COLO668 (cell line): ENCODE measurements at regions not wholly inside any gene's neighbourhood (a gene's known extent, or its start where the extent isn't known, plus 50 kb on each side); places are given as distances from the start of the nearest gene placed in this dataset.

ENCODE experiments used
- DNase-seq: peaks from one replicate; lab custom pipeline; 2025; ENCODE audit not compliant: unreplicated experiment; lab: John Stamatoyannopoulos, UW

GRCh38 chr2:217749008-217749407, 253.8 kb downstream of the TNS1 start:
- DNase-seq, result no peak

- no peak for DNase-seq
Observed at GRCh38 chr2:217746808-217747207, 256.0 kb downstream of the TNS1 start.

GRCh38 chr2:217743966-217744761, 258.6 kb downstream of the TNS1 start:
- no peak for DNase-seq

- DNase-seq, result no peak
Observed at GRCh38 chr2:217743407-217743806, 259.4 kb downstream of the TNS1 start.

GRCh38 chr2:217742841-217743240, 260.0 kb downstream of the TNS1 start:
- no peak for DNase-seq

DNA sequence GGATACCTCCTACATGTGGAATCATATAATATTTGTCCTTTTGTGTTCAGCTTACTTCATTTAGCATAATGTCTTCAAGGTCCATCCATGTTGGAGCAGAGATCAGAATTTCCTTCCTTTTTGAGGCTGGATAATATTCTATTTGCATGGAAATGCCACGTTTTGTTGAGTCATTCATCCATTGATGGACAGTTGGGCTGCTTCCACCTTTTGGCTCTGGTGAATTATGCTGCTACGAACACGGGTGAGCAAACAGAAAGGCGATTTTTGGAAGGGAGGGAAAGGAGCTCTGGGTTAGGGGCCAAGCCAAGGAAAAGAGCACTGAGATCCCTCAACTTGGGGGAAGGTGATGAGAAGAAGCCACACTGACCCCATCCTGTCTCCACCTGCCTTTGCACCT, 260.5 kb downstream of the TNS1 start:
- DNase-seq, result no peak

DNA sequence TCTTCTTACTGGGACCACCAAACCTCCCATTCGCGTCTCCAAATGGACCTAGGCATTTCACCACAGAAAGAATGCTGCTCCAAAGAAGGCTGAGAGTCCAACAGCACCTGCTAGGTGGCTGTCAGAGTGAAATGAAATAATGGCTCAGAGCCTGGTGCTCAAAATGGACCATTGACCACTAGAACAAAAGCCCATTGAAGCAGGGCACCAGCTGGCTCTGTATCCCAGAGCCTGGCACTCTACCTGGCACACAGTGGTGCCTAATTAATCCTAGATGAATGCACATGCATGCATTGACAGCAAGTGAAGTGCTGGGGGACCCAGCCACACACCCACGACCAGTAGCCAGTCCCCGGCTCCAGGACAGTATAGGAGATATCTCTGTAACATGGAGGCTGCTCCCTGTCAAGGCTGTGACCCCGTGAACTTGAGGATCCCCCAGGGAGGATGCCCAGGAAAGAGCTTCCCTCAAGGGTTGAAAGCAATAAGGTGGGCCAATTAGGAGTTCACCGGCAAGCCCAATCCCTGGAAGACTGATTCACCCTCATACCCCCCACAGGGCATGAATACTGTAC, 261.3 kb downstream of the TNS1 start:
- DNase-seq, result no peak

DNA sequence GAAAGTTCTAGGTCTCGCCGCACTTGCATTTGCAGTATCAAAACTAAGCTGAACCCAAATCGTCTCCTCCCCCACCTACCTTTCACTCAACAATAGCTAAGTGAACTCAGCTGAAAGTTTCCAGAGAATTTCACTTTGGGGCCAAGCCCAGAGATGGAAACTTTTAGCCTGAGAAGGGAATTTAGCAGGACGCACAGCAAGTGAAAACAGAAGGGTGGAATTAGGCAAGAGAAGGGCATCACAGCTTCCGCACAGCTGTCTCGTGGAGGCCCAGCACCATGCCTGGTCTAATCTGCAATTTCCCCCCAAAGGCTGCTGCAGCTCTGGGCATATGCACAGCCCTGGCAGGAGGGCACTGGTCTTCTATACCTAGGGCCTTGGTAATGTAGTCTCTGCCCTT, 262.0 kb downstream of the TNS1 start:
- no peak for DNase-seq

DNA sequence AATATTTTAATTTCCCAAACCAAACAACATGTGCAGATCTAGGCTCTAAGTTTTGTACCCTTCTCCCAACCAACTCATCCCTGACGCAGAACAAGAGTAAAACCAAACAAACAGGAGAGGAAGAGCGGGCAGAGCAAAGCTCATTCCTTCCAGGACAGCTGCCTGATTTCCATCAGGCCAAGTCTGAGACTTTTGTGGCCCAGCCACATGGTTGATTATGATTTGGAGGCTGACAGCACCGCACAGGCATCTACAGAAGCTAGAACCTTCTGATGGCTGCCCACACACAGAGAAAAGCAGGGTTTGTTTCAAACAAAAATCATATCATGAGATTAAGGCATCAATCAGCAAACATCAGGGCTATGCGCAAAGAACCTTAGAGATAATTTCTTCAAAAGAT, 262.6 kb downstream of the TNS1 start:
- no peak for DNase-seq

GRCh38 chr2:217739741-217740140, 263.1 kb downstream of the TNS1 start:
- DNase-seq, result no peak

DNA sequence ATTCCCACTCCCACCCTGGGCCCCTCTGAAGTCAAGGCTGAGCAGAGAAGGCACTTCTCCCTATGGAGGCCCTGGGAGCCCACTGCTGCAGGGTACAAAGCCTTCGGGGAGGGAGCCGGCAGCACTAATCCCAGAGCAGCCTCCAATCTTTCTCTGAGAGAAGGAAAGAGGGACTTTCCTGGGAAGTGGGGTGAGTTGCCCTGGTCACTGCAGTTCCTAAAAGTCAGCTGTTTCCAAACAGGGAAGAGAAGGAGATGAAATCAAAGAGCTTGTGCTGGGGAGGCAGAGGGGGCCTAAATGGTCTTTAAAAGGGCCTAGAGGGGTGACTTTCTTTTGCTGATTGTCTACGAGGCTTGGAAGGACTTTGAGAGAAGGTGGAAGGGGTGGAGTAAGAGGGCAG, 264.7 kb downstream of the TNS1 start:
- no peak for DNase-seq

DNA sequence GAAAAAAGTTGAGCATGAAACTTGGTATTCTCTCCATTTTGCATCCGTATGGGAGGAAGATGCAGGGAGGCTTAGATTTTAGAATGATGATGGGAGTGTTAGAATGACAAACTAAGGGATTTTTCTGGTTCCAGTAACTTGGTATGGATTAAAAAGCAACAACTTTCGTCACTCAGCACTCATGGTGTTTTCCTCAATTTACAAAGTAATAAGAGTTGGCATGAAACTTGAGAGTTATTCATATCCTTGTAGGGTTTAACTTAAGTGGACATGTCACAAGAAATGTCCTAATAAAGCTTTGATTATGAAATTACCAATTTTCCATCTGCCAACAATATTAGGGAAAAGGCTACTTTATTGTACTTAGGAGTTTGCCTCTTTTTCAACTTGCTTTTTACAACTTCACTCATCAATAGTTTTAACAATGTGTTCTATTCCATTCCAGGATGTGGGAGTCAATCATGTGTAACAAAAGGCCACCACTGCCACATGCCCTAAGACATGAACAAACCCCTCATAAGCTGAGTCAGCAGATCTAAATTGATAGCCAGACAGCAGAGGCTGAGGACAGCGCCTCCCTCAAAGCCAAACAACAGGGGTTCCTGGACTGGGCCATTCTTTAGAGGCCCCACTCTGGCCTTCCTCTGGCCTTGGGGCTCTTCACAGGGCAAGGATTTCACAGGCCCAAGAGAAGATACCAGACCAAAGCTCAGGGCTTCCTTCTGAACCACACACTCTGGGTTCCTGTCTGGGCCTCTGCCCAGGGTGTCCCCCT, 265.8 kb downstream of the TNS1 start:
- no peak for DNase-seq

DNA sequence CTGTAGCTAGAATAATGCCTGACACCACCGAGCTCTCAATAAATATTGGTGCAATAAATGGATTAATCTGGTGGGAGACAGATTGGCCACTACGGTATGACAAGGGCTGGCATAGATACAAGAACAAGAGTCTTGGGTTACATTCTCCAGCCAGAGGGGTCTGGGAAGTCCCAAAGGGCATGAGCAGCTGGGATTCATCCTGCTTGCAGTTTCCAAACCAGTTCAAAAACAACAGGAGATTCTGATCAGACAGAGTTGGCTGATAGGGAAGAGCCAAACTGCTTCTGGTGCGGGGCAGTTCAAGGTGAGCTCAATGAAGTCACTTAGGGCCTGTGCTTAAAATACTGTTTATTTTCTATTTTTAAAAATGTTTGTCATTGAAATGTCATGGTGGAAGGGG, 266.9 kb downstream of the TNS1 start:
- no peak for DNase-seq

GRCh38 chr2:217735034-217735433, 267.8 kb downstream of the TNS1 start:
- peak; percentile 15 for DNase-seq

GRCh38 chr2:217733461-217733860, 269.3 kb downstream of the TNS1 start:
- DNase-seq, result no peak

- no peak for DNase-seq
Observed at GRCh38 chr2:217732992-217733391, 269.8 kb downstream of the TNS1 start.

GRCh38 chr2:217731805-217732204, 271.0 kb downstream of the TNS1 start:
- no peak for DNase-seq

DNA sequence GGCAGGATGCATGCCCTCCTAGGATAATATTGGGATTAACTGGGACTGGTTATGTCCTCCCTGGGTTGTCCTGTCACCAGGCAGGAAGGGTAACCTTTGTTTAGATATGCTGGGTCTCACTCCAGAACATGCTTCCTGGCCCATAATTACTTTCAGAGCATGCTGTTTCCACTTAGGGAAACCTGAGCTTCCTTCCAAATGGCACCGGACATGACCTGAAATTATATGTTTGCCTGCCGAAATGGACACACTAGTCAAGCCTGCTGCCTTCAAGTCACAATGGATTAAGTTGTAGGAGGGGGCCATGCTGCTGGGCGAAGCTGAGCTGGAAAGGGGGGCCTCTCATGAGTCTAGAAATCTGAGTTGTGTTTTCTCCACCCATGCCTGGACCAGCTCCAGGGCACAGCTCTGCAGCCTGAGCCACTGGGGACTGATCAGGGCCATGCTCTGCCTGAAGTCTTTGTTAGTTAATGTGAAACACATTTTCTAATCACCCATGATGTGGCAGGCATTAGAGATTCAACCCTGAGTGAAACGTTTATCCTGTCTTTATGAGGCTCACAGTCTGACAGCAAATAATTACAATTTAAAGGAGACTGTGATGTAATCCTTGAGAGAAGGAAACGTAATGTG, 273.3 kb downstream of the TNS1 start:
- no peak for DNase-seq

DNA sequence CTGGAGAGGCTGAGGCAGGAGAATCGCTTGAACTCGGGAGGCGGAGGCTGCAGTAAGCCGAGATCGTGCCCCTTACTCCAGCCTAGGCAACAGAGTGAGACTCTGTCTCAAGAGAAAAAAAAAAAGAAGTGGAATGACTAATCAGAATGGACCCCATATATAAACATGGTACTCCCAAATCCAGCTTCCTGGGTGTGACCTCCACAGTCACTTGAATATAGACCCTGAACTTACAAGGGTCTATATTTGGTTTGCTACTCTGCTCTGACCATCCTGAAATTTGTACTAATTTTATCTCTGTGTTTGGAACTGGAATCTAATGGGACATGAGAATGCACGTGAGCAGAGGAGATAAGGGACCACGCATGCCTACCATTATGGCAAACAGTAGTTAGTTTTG, 275.0 kb downstream of the TNS1 start:
- DNase-seq, result no peak

GRCh38 chr2:217725409-217725808, 277.4 kb downstream of the TNS1 start:
- no peak for DNase-seq

DNA sequence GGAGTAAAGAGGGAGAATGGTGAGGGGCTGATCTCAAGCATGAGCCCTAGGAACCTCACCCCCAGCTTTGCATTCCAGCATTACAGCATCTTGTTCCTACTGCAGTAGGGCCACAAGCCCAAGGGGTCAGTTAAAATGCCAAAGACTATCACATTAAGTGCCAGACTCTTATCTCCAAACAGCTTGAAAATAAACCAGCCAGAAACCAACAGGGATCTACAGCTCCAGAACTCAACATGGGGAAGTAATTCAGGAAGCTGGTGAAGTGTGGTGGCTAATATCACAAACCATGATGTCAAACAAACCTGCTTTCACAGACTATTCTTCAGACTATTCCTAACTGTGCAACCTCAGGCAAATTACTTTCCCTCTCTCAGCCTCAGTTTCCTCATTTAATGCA, 278.3 kb downstream of the TNS1 start:
- DNase-seq, result no peak

- no peak for DNase-seq
Observed at GRCh38 chr2:217723981-217724380, 278.8 kb downstream of the TNS1 start.
